Caco-2 (cell line): ENCODE measurements at regions not wholly inside any gene's neighbourhood (a gene's known extent, or its start where the extent isn't known, plus 50 kb on each side); places are given as distances from the start of the nearest gene placed in this dataset.

ENCODE experiments used
- BruUV-seq: library from RNA; stranded (reverse); fragments of 400-500 nt; replicated peaks from 2 replicates; lab custom pipeline; 2021; lab: Mats Ljungman, UMichigan
- CTCF ChIA-PET: fragments of 300-600 bp; sonication (Branson Sonifier 250); formaldehyde crosslinking; loops from one replicate; lab custom pipeline; 2022; ENCODE audit warnings: antibody characterized with exemption; lab: Charles Lee
- POLR2A ChIA-PET: fragments of 300-600 bp; sonication (Branson Sonifier 250); formaldehyde crosslinking; loops from one replicate; lab custom pipeline; 2022; ENCODE audit warnings: antibody characterized with exemption; lab: Charles Lee
- DNase-seq, 2 experiments: peaks; one replicate each; pipeline versions ENCODE4 v3.0.0 to v3.0.0-alpha.2; 2020 to 2022
- H3K27me3 ChIP-seq: replicated peaks from 2 replicates; pipeline ENCODE4 v1.6.0; 2011; ENCODE audit warnings: low read length; ENCODE audit not compliant: control insufficient read depth, insufficient read depth
- H3K36me3 ChIP-seq: 2 replicates; pipeline ENCODE4 v1.5.1; 2011; ENCODE audit warnings: low read length; ENCODE audit not compliant: control insufficient read depth, insufficient read depth
- H3K4me1 ChIP-seq: fragments of 250-450 bp; sonication (Bioruptor Pico); 2 replicates; pipeline ENCODE4 v1.5.1; 2020; ENCODE audit warnings: mild to moderate bottlenecking
- H3K4me3 ChIP-seq: 2 replicates; pipeline ENCODE4 v1.5.1; 2011; ENCODE audit warnings: low read depth, mild to moderate bottlenecking, control low read depth, low read length
- H3K9me3 ChIP-seq: fragments of 250-450 bp; sonication (Bioruptor Pico); 2 replicates; pipeline ENCODE4 v1.5.1; 2020; ENCODE audit warnings: mild to moderate bottlenecking, moderate library complexity
- H3K27ac Mint-ChIP-seq: one replicate; pipeline ENCODE4 v1.8.0; 2022; ENCODE audit warnings: mixed read lengths; ENCODE audit not compliant: unreplicated experiment
- H3K27me3 Mint-ChIP-seq: one replicate; pipeline ENCODE4 v1.8.0; 2022; ENCODE audit warnings: mixed read lengths; ENCODE audit not compliant: insufficient read depth, unreplicated experiment
- H3K36me3 Mint-ChIP-seq: one replicate; pipeline ENCODE4 v1.8.0; 2022; ENCODE audit warnings: mild to moderate bottlenecking, mixed read lengths; ENCODE audit not compliant: insufficient read depth, unreplicated experiment
- H3K4me1 Mint-ChIP-seq: one replicate; pipeline ENCODE4 v1.8.0; 2022; ENCODE audit warnings: low read depth, mixed read lengths; ENCODE audit not compliant: unreplicated experiment
- H3K4me3 Mint-ChIP-seq: one replicate; pipeline ENCODE4 v1.8.0; 2022; ENCODE audit warnings: mild to moderate bottlenecking, moderate library complexity, mixed read lengths; ENCODE audit not compliant: unreplicated experiment
- H3K9me3 Mint-ChIP-seq: one replicate; pipeline ENCODE4 v1.8.0; 2022; ENCODE audit warnings: mixed read lengths; ENCODE audit not compliant: unreplicated experiment
- CTCF ChIP-seq, 2 experiments: fragments of 200-600 bp in 1 of 2; IDR thresholded peaks; 1 replicate in 1 of 2; 2 replicates in 1 of 2; pipeline versions ENCODE4 v1.5.1 to v1.8.0; 2011 to 2022; ENCODE audit warnings: antibody characterized with exemption in 1 of 2, control low read depth in 1 of 2, inconsistent platforms in 1 of 2, low read depth in 1 of 2, low read length in 1 of 2, mild to moderate bottlenecking in 1 of 2, moderate library complexity in 1 of 2; ENCODE audit not compliant: insufficient read depth in 1 of 2, severe bottlenecking in 1 of 2, unreplicated experiment in 1 of 2
- intact Hi-C: fragments of 100-400 bp; cut with micrococcal nuclease; formaldehyde crosslinking; loops from one replicate; pipeline ENCODE4 v1.10.0; 2022; ENCODE audit not compliant: unreplicated experiment

GRCh38 chr6:41411961-41412360 is 76.6 kb downstream of the NCR2 start:
- BruUV-seq, result no TSS peak
- H3K27me3 ChIP-seq, result no peaks in the 10 kb centered on the region
- no peak for TF ChIP-seq CTCF (IDR thresholded peaks at IDR 0.05; ENCODE audit: insufficient read depth in 1 of 2, low read depth in 1 of 2, low read length in 1 of 2, severe bottlenecking in 1 of 2, unreplicated experiment in 1 of 2)
- no peaks in the 10 kb centered on the region for H3K4me1 ChIP-seq
- intact Hi-C loops, result no loop called here
- H3K4me3 ChIP-seq, result no peak overlapping the region
- Mint-ChIP-seq H3K36me3 (no peaks in the 10 kb centered on the region), H3K4me3 (no peak overlapping the region), H3K4me1 (no peaks in the 10 kb centered on the region), H3K27me3 (peaks cover 13% of the 10 kb centered on the region), H3K27ac (no peak overlapping the region), H3K9me3 (no peaks in the 10 kb centered on the region)
- ChIA-PET POLR2A (no interaction called here), CTCF (no interaction called here)
- H3K36me3 ChIP-seq, result no peaks in the 10 kb centered on the region
- H3K9me3 ChIP-seq, result no peaks in the 10 kb centered on the region
- DNase-seq, result no peak

- Mint-ChIP-seq H3K9me3 (peaks cover under 1% of the 10 kb centered on the region), H3K27ac (no peak overlapping the region), H3K27me3 (peaks cover 16% of the 10 kb centered on the region), H3K4me3 (no peak overlapping the region), H3K4me1 (no peaks in the 10 kb centered on the region), H3K36me3 (no peaks in the 10 kb centered on the region)
- no TSS peak for BruUV-seq
- ChIA-PET CTCF (interaction anchor here (1.2 kb wide), 1 partner anchor 45 kb away, joined by 4 read pairs; no protein-coding TSS in a partner anchor), POLR2A (no interaction called here)
- H3K4me3 ChIP-seq, result no peak overlapping the region
- no peak for TF ChIP-seq CTCF (IDR thresholded peaks at IDR 0.05; ENCODE audit: insufficient read depth in 1 of 2, low read depth in 1 of 2, low read length in 1 of 2, severe bottlenecking in 1 of 2, unreplicated experiment in 1 of 2)
- no peak for DNase-seq
- intact Hi-C loops, result no loop called here
- no peaks in the 10 kb centered on the region for H3K4me1 ChIP-seq
- no peaks in the 10 kb centered on the region for H3K27me3 ChIP-seq
- no peaks in the 10 kb centered on the region for H3K36me3 ChIP-seq
- no peaks in the 10 kb centered on the region for H3K9me3 ChIP-seq
These were observed 77.8 kb downstream of the NCR2 start for GRCh38 chr6:41413250-41413649.

- CTCF ChIA-PET, result no interaction called here
- no peak overlapping the region for H3K4me3 ChIP-seq
- no TSS peak for BruUV-seq
- intact Hi-C loops, result no loop called here
- peaks cover 10% of the 10 kb centered on the region for H3K9me3 Mint-ChIP-seq
- no peaks in the 10 kb centered on the region for H3K36me3 ChIP-seq
- no peaks in the 10 kb centered on the region for H3K36me3 Mint-ChIP-seq
- peaks cover 18% of the 10 kb centered on the region for H3K27me3 Mint-ChIP-seq
- H3K4me3 Mint-ChIP-seq, result no peak overlapping the region
- no peak overlapping the region for H3K27ac Mint-ChIP-seq
- H3K4me1 ChIP-seq, result no peaks in the 10 kb centered on the region
- POLR2A ChIA-PET, result no interaction called here
- TF ChIP-seq CTCF (IDR thresholded peaks at IDR 0.05; ENCODE audit: insufficient read depth in 1 of 2, low read depth in 1 of 2, low read length in 1 of 2, severe bottlenecking in 1 of 2, unreplicated experiment in 1 of 2), result no peak
- 0 out of 2 replicates have a peak, but pooled peaks cover 10% of the 10 kb centered on the region for H3K9me3 ChIP-seq
- H3K4me1 Mint-ChIP-seq, result no peaks in the 10 kb centered on the region
- no peak for DNase-seq
- no peaks in the 10 kb centered on the region for H3K27me3 ChIP-seq
These were observed 81.1 kb downstream of the NCR2 start for GRCh38 chr6:41416501-41416837.
